HUES6 (cell line): ENCODE measurements at regions not wholly inside any gene's neighbourhood (a gene's known extent, or its start where the extent isn't known, plus 50 kb on each side); places are given as distances from the start of the nearest gene placed in this dataset.
"Not testable (repeated sequence)": the region's sequence is repeated elsewhere in the genome, so short reads cannot be mapped to it uniquely, and the experiment has no call there.

Experiments
- H3K27ac ChIP-seq: 2 replicates; pipeline ENCODE4 v1.7.0; 2013; ENCODE audit warnings: low read depth, mild to moderate bottlenecking, low read length, inconsistent platforms
- H3K27me3 ChIP-seq: 2 replicates; pipeline ENCODE4 v1.6.1; 2013; ENCODE audit warnings: low read length; ENCODE audit not compliant: control insufficient read depth, insufficient read depth
- H3K36me3 ChIP-seq: 2 replicates; pipeline ENCODE4 v1.6.1; 2013; ENCODE audit warnings: low read length; ENCODE audit not compliant: control insufficient read depth, insufficient read depth
- H3K4me1 ChIP-seq: 2 replicates; pipeline ENCODE4 v1.6.1; 2013; ENCODE audit warnings: low read length; ENCODE audit not compliant: control insufficient read depth, insufficient read depth
- H3K4me3 ChIP-seq: 2 replicates; pipeline ENCODE4 v1.5.1; 2013; ENCODE audit warnings: low read depth, low read length
- H3K9ac ChIP-seq: one replicate; pipeline ENCODE4 v1.6.1; 2013; ENCODE audit warnings: mild to moderate bottlenecking, low read length
- H3K9me3 ChIP-seq: 2 replicates; pipeline ENCODE4 v1.6.1; 2013; ENCODE audit warnings: low read depth, low read length; ENCODE audit not compliant: control insufficient read depth, insufficient read depth

DNA sequence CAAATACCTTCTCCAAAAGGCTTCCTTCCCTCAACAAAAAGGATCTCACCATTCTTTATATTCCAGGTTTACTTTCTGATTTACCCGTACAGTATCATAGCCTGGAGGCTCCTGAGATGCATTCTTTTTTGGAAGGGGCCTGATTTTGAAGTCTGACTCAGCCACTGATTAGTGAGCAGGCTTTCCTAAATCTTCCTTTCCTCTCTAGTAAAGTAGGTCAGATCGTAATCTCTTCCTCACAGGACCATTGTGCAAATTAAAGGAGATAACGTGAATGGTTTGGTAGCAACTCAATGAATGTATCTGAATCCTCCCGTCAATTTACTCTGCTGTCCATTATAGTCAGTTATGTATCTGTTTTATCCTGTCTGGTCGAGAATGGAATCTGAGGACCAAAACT lies 227.7 kb upstream of the ANO5 start:
- no peak overlapping the region for H3K4me3 ChIP-seq
- peaks cover 2% of the 10 kb centered on the region; the same call in 1 of the 2 replicates for H3K9me3 ChIP-seq
- no peak overlapping the region for H3K9ac ChIP-seq
- no peak overlapping the region for H3K27ac ChIP-seq
- no peaks in the 10 kb centered on the region for H3K27me3 ChIP-seq
- H3K4me1 ChIP-seq = no peaks in the 10 kb centered on the region
- no peaks in the 10 kb centered on the region for H3K36me3 ChIP-seq

DNA sequence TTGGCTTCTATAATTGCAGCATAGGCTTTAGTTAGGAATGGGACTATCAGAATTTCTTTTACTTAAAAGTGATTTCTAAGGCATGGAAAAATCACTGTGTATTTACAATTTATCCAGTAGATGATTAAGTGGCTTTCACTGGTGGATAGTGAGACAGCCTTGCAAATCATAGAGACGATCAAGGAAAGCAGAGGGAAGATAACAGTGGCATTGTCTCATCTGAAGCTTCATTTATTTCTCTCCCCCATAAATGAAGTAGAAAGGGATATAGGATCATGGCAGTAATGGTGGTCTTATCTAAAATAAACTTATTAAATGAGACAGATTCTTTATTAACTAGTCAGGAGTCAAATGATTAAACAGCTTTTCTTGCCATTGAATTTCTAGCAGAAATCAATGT lies 224.2 kb upstream of the ANO5 start:
- no peak overlapping the region for H3K27ac ChIP-seq
- H3K4me3 ChIP-seq = no peak overlapping the region
- no peaks in the 10 kb centered on the region for H3K27me3 ChIP-seq
- H3K9me3 ChIP-seq = peaks cover 2% of the 10 kb centered on the region; the same call in 1 of the 2 replicates
- H3K4me1 ChIP-seq = no peaks in the 10 kb centered on the region
- H3K36me3 ChIP-seq = no peaks in the 10 kb centered on the region
- no peak overlapping the region for H3K9ac ChIP-seq

DNA sequence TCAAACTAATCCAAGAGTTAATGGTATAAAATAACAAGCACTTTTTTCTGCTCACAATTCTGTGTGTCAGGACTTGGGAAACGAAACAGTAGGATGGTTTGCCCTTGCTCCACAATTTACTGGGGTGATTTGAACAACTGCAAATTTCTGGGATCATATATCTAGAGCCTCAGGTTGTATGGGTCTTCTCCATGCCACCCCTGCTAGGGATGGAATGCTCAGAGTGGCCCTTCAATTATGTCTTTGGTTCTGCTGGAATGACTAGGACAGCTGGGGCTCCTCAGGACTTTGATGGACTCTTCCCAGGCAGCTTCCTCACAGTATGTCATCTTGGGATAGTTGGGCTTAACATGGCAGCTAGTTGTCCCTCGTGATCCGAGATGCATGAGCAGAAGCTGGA lies 223.0 kb upstream of the ANO5 start:
- H3K36me3 ChIP-seq = no peaks in the 10 kb centered on the region
- H3K4me1 ChIP-seq = peaks cover 1% of the 10 kb centered on the region; the same call in 1 of the 2 replicates
- H3K9me3 ChIP-seq = peaks cover 2% of the 10 kb centered on the region; the same call in 1 of the 2 replicates
- no peak overlapping the region for H3K27ac ChIP-seq
- H3K9ac ChIP-seq = no peak overlapping the region
- no peaks in the 10 kb centered on the region for H3K27me3 ChIP-seq
- H3K4me3 ChIP-seq = no peak overlapping the region

DNA sequence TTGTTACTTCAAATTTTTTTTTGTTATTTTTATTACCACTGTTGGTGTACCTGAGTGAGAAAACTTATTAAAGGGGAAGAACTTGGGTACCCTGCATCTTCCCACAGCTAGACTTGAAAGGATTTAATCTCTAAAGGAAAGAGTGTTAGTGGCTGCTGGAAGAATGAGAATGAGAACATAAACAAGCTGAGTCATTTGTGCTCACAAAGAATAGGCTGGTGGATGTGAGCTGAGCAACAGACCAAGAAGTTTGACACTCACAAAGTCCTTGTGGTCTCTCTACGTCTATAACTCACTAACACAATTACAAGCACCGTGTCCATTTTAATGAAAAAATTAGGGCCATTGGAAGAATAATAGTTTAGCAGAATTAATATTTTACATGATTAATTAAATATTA lies 217.6 kb upstream of the ANO5 start:
- no peaks in the 10 kb centered on the region for H3K36me3 ChIP-seq
- H3K4me1 ChIP-seq = peaks cover 5% of the 10 kb centered on the region; the same call in 1 of the 2 replicates
- H3K9ac ChIP-seq = no peak overlapping the region
- H3K4me3 ChIP-seq = no peak overlapping the region
- no peaks in the 10 kb centered on the region for H3K9me3 ChIP-seq
- H3K27ac ChIP-seq = no peak overlapping the region; the same call in 1 of the 2 replicates
- H3K27me3 ChIP-seq = no peaks in the 10 kb centered on the region

DNA sequence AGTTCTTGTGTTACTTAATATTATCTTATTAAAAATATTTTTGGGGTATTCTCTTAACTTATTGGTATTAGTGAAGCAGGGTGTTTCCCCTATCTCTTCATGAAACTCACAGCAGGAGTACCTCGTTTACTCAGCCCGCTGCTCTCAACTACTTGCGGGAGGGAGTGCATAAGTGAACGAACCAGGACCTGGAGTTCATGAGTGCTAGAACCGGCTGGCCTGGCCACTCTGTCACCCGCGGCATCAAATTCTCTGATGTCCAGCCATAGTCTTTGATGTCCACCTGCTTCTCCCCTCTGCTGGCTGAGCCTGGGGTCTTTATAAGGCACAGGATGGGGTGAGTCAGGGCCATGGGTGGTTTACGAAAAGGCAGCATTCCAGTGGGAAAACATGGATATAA lies 216.7 kb upstream of the ANO5 start:
- Histone ChIP-seq H3K4me3 (no peak overlapping the region), H3K4me1 (peaks cover 5% of the 10 kb centered on the region; the same call in 1 of the 2 replicates), H3K9ac (no peak overlapping the region), H3K9me3 (no peaks in the 10 kb centered on the region), H3K27ac (no peak overlapping the region), H3K36me3 (no peaks in the 10 kb centered on the region), H3K27me3 (no peaks in the 10 kb centered on the region)

DNA sequence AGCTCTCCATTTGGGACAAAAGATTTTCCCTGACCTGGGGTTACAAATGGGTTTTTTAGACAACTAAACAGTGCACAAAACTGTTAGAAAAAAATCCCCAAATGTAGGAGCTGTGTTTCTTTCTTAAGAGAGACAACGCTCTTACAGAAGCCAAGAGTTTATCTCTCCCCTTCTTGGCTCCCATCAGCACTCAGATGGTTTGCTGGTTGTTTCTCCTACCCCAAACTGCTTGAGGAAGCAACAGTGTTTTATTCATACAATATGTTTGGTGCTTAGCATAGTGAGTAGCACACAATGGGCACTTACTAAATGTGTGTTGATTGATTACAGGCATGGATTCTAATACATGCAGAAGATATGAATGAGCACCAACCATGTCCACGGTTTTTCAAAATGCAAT lies 209.5 kb upstream of the ANO5 start:
- no peak overlapping the region for H3K4me3 ChIP-seq
- no peaks in the 10 kb centered on the region for H3K27me3 ChIP-seq
- H3K36me3 ChIP-seq = no peaks in the 10 kb centered on the region
- no peaks in the 10 kb centered on the region for H3K4me1 ChIP-seq
- H3K27ac ChIP-seq = no peak overlapping the region
- no peaks in the 10 kb centered on the region for H3K9me3 ChIP-seq
- H3K9ac ChIP-seq = no peak overlapping the region

DNA sequence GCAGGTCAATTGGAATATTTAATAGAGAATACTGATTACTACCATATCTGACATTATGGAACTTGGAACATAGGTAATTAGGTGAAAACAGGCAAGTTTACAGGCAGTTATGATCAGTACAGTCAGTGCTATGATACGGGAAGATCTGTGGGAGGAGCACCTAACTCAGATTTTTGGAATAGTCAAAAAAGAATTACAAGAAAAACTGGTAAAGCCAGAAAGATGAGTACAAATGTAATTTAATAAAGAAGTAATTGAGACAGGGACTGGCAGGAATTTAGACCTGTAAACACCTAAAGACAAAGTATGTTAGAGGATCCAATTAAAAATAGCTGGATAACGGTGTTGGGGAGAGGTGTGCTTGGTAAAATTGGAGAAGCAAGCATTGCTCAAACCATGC lies 206.5 kb upstream of the ANO5 start:
- H3K27me3 ChIP-seq = no peaks in the 10 kb centered on the region
- H3K27ac ChIP-seq = no peak overlapping the region
- no peaks in the 10 kb centered on the region for H3K4me1 ChIP-seq
- H3K36me3 ChIP-seq = no peaks in the 10 kb centered on the region
- H3K4me3 ChIP-seq = no peak overlapping the region
- no peaks in the 10 kb centered on the region for H3K9me3 ChIP-seq
- H3K9ac ChIP-seq = no peak overlapping the region

DNA sequence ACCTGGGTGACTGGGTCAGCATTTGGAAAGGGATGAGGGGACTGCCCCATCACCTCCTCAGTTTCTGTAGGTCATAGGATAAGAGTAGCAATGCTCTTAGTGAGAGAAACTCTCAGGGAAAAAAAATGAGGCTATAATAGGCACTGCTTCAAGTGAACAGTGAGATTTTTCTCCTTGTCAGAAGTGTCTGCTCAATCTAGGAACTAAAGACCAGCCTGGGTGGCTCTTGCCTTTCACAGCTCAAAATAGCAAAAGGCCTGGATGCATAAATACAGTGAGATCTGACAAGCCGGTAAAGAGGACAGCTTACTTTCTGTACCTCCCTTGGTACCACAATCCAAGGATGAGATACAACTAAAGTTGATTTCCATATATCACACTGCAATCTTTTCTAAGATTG lies 205.6 kb upstream of the ANO5 start:
- Histone ChIP-seq H3K4me1 (no peaks in the 10 kb centered on the region), H3K36me3 (no peaks in the 10 kb centered on the region), H3K27me3 (no peaks in the 10 kb centered on the region), H3K4me3 (no peak overlapping the region), H3K9ac (no peak overlapping the region), H3K9me3 (no peaks in the 10 kb centered on the region), H3K27ac (no peak overlapping the region)

DNA sequence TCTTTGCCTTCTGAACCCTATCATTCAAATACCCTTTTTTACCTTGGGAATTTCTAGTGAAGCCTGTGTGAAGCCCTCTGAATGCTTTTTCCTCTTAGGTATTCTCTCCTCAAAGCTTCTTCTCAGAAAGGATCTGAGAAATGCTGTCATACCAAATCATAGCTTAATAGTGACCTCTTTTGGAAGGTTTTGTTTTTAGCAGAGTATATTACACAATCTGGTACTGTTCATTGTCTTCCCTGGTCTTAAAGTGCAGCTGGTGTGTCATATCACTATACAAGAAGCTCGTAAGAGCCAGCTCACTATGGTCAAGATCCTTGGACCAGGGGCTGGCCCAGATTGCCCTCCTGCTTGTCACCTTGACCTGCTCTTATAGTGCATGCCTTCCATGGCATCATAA lies 204.4 kb upstream of the ANO5 start:
- H3K4me1 ChIP-seq = no peaks in the 10 kb centered on the region
- H3K27me3 ChIP-seq = no peaks in the 10 kb centered on the region
- H3K27ac ChIP-seq = no peak overlapping the region
- H3K36me3 ChIP-seq = no peaks in the 10 kb centered on the region
- H3K4me3 ChIP-seq = no peak overlapping the region
- H3K9me3 ChIP-seq = no peaks in the 10 kb centered on the region
- no peak overlapping the region for H3K9ac ChIP-seq

DNA sequence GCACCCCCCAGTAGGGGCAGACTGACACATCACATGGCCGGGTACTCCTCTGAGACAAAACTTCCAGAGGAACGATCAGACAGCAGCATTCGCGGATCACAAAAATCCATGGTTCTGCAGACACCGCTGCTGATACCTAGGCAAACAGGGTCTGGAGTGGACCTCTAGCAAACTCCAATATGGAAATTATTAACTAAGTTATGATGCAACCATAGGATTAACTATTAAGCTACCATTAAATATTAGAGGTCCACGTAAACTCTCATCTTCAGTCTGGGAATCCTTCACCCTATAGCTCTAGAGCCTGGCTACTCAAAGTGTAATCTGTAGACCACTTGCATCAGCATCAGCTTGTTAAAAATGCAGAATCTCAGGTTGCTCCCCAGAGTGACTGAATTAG lies 191.1 kb upstream of the ANO5 start:
- H3K4me1 ChIP-seq, H3K27ac ChIP-seq: not testable (repeated sequence)

DNA sequence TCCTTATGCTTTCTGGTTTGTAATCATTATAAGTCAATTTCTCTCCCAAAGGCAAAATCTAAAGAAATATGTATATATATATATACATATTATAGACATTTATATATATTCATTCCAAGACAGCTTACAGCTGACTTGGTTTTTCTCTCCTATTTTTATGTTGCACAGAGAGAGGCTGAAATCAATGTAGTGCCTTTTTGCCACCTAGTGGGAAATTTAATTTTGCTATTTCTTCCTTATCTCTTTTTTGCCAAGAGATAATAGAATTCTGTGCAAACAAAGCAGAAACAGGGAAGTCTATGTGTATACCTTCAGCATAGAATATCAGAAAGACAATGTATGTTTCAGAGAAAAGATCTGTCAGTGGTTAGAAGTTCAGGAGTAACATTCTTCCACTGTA lies 186.0 kb upstream of the ANO5 start:
- no peak overlapping the region for H3K27ac ChIP-seq
- no peaks in the 10 kb centered on the region for H3K36me3 ChIP-seq
- peaks cover 3% of the 10 kb centered on the region; the same call in 1 of the 2 replicates for H3K9me3 ChIP-seq
- no peak overlapping the region for H3K9ac ChIP-seq
- no peaks in the 10 kb centered on the region for H3K27me3 ChIP-seq
- no peaks in the 10 kb centered on the region for H3K4me1 ChIP-seq
- H3K4me3 ChIP-seq = no peak overlapping the region

More for the DNA sequence above, 191.1 kb upstream of the ANO5 start:
- not testable (repeated sequence) for H3K36me3 ChIP-seq, H3K4me3 ChIP-seq, H3K9ac ChIP-seq, H3K9me3 ChIP-seq, H3K27me3 ChIP-seq

DNA sequence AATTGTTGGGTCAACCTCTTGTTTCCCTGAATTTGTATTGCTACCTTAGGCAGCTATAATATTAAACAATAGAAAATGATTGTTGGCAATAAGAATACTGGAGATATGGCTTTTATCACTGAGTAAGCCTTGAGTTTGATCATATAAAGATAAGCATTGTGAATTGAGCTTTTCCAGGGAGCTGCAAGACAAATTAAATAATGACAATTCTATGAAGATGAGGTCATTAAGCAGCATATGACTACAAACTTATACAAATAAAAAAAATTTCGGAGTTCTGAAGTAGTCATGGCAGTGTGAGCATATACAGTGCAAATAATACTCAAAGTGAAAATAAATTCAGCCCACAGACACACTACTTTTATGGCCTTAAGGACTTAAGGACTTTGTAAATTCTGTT lies 161.1 kb upstream of the ANO5 start:
- no peaks in the 10 kb centered on the region for H3K36me3 ChIP-seq
- H3K27ac ChIP-seq = no peak overlapping the region
- no peaks in the 10 kb centered on the region for H3K9me3 ChIP-seq
- H3K27me3 ChIP-seq = no peaks in the 10 kb centered on the region
- H3K9ac ChIP-seq = no peak overlapping the region
- no peaks in the 10 kb centered on the region for H3K4me1 ChIP-seq
- H3K4me3 ChIP-seq = no peak overlapping the region
